Muscle layer of duodenum (tissue), 2 donors: ENCODE measurements at regions not wholly inside any gene's neighbourhood (a gene's known extent, or its start where the extent isn't known, plus 50 kb on each side); places are given as distances from the start of the nearest gene placed in this dataset.

Source experiments
- H3K27ac ChIP-seq: one replicate; pipeline ENCODE4 v1.7.0; 2013; ENCODE audit warnings: mild to moderate bottlenecking, low read length
- H3K27me3 ChIP-seq: one replicate; pipeline ENCODE4 v1.7.0; 2013; ENCODE audit warnings: low read depth, mild to moderate bottlenecking, control low read depth, low read length
- H3K36me3 ChIP-seq, 2 donors: one replicate each; pipeline ENCODE4 v1.7.0; 2013; ENCODE audit warnings: low read length in 2 of 2, control low read depth in 1 of 2, mild to moderate bottlenecking in 1 of 2; ENCODE audit not compliant: insufficient read depth in 2 of 2, control insufficient read depth in 1 of 2
- H3K4me1 ChIP-seq, 2 donors: one replicate each; pipeline ENCODE4 v1.7.0; 2013; ENCODE audit warnings: low read length in 2 of 2, mild to moderate bottlenecking in 2 of 2, control low read depth in 1 of 2, moderate library complexity in 1 of 2; ENCODE audit not compliant: insufficient read depth in 2 of 2, control insufficient read depth in 1 of 2
- H3K4me3 ChIP-seq, 2 donors: one replicate each; pipeline ENCODE4 v1.7.0; 2013; ENCODE audit warnings: low read length in 2 of 2, low read depth in 1 of 2, mild to moderate bottlenecking in 1 of 2
- H3K9me3 ChIP-seq, 2 donors: one replicate each; pipeline ENCODE4 v1.7.0; 2013; ENCODE audit warnings: low read length in 2 of 2, control low read depth in 1 of 2, mild to moderate bottlenecking in 1 of 2; ENCODE audit not compliant: control insufficient read depth in 1 of 2
- donor health status: healthy.

GRCh38 chr11:92436034-92436920 is 211.7 kb downstream of the FAT3 start:
- H3K4me3 ChIP-seq: no peak overlapping the region
- H3K27ac ChIP-seq: no peak overlapping the region
- no peaks in the 10 kb centered on the region for H3K27me3 ChIP-seq
- no peaks in the 10 kb centered on the region for H3K36me3 ChIP-seq
- H3K4me1 ChIP-seq: no peaks in the 10 kb centered on the region
- H3K9me3 ChIP-seq: no peaks in the 10 kb centered on the region

GRCh38 chr11:92439133-92439532 is 214.5 kb downstream of the FAT3 start:
- no peaks in the 10 kb centered on the region for H3K36me3 ChIP-seq
- H3K27me3 ChIP-seq: no peaks in the 10 kb centered on the region
- H3K4me1 ChIP-seq: no peaks in the 10 kb centered on the region
- H3K4me3 ChIP-seq: no peak overlapping the region
- no peaks in the 10 kb centered on the region for H3K9me3 ChIP-seq
- H3K27ac ChIP-seq: no peak overlapping the region

GRCh38 chr11:92440701-92441442 is 216.3 kb downstream of the FAT3 start:
- H3K4me3 ChIP-seq: no peak overlapping the region
- no peak overlapping the region for H3K27ac ChIP-seq
- no peaks in the 10 kb centered on the region for H3K4me1 ChIP-seq
- no peaks in the 10 kb centered on the region for H3K36me3 ChIP-seq
- no peaks in the 10 kb centered on the region for H3K9me3 ChIP-seq
- H3K27me3 ChIP-seq: no peaks in the 10 kb centered on the region

- Histone ChIP-seq H3K27me3 (no peaks in the 10 kb centered on the region), H3K4me3 (no peak overlapping the region), H3K9me3 (no peaks in the 10 kb centered on the region), H3K27ac (no peak overlapping the region), H3K4me1 (no peaks in the 10 kb centered on the region), H3K36me3 (no peaks in the 10 kb centered on the region)
Observed at GRCh38 chr11:92441443-92441726, 216.8 kb downstream of the FAT3 start.

GRCh38 chr11:92443199-92443598 is 218.6 kb downstream of the FAT3 start:
- Histone ChIP-seq H3K36me3 (no peaks in the 10 kb centered on the region), H3K27ac (no peak overlapping the region), H3K4me1 (no peaks in the 10 kb centered on the region), H3K9me3 (no peaks in the 10 kb centered on the region), H3K4me3 (no peak overlapping the region), H3K27me3 (no peaks in the 10 kb centered on the region)

- H3K4me3 ChIP-seq: no peak overlapping the region
- no peaks in the 10 kb centered on the region for H3K27me3 ChIP-seq
- no peak overlapping the region for H3K27ac ChIP-seq
- no peaks in the 10 kb centered on the region for H3K36me3 ChIP-seq
- H3K9me3 ChIP-seq: no peaks in the 10 kb centered on the region
- H3K4me1 ChIP-seq: no peaks in the 10 kb centered on the region
Observed at GRCh38 chr11:92447586-92447985, 223.0 kb downstream of the FAT3 start.

GRCh38 chr11:92449222-92449621 is 224.6 kb downstream of the FAT3 start:
- H3K27me3 ChIP-seq: no peaks in the 10 kb centered on the region
- H3K36me3 ChIP-seq: no peaks in the 10 kb centered on the region
- no peak overlapping the region for H3K4me3 ChIP-seq
- no peak overlapping the region for H3K27ac ChIP-seq
- no peaks in the 10 kb centered on the region for H3K9me3 ChIP-seq
- H3K4me1 ChIP-seq: no peaks in the 10 kb centered on the region

- Histone ChIP-seq H3K4me1 (no peaks in the 10 kb centered on the region), H3K36me3 (no peaks in the 10 kb centered on the region), H3K9me3 (no peaks in the 10 kb centered on the region), H3K4me3 (no peak overlapping the region), H3K27ac (no peak overlapping the region), H3K27me3 (no peaks in the 10 kb centered on the region)
Observed at GRCh38 chr11:92449780-92450179, 225.2 kb downstream of the FAT3 start.

GRCh38 chr11:92451063-92451462 is 226.4 kb downstream of the FAT3 start:
- no peaks in the 10 kb centered on the region for H3K27me3 ChIP-seq
- no peaks in the 10 kb centered on the region for H3K4me1 ChIP-seq
- no peak overlapping the region for H3K27ac ChIP-seq
- H3K4me3 ChIP-seq: no peak overlapping the region
- no peaks in the 10 kb centered on the region for H3K36me3 ChIP-seq
- no peaks in the 10 kb centered on the region for H3K9me3 ChIP-seq

GRCh38 chr11:92453055-92453454 is 228.4 kb downstream of the FAT3 start:
- no peaks in the 10 kb centered on the region for H3K9me3 ChIP-seq
- no peak overlapping the region for H3K27ac ChIP-seq
- no peak overlapping the region for H3K4me3 ChIP-seq
- H3K36me3 ChIP-seq: no peaks in the 10 kb centered on the region
- H3K4me1 ChIP-seq: no peaks in the 10 kb centered on the region
- no peaks in the 10 kb centered on the region for H3K27me3 ChIP-seq

GRCh38 chr11:92455210-92455790 is 230.7 kb downstream of the FAT3 start:
- Histone ChIP-seq H3K4me3 (no peak overlapping the region), H3K27me3 (no peaks in the 10 kb centered on the region), H3K27ac (no peak overlapping the region), H3K9me3 (no peaks in the 10 kb centered on the region), H3K36me3 (no peaks in the 10 kb centered on the region), H3K4me1 (no peaks in the 10 kb centered on the region)
